GM19397 (cell line): ENCODE measurements at regions not wholly inside any gene's neighbourhood (a gene's known extent, or its start where the extent isn't known, plus 50 kb on each side); places are given as distances from the start of the nearest gene placed in this dataset.

Experiments used
- ATAC-seq: cut with Tn5 transposase; IDR thresholded peaks from one replicate; pipeline ENCODE4 v1.9.1; 2021; ENCODE audit warnings: mild to moderate bottlenecking, moderate library complexity; ENCODE audit not compliant: unreplicated experiment

DNA sequence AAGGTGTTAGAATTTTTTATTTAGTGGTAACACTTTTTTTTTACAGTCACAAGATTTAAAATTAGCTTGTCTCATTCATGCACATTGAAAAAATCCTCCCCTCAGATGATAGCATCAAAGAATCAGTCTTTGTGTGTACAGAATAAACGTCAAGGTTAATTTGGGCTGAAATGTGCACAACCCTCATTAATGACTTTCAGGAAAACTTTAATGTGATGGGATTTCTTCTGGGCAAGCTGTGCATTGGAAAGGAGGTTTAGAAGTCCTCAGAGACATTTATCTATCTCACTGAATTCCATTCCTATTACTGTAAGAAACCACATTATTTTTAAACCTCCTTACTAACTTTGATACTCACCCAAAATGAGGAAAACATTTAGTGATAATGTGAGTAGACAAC, 88.2 kb upstream of the TECRL start:
- no peak for ATAC-seq

DNA sequence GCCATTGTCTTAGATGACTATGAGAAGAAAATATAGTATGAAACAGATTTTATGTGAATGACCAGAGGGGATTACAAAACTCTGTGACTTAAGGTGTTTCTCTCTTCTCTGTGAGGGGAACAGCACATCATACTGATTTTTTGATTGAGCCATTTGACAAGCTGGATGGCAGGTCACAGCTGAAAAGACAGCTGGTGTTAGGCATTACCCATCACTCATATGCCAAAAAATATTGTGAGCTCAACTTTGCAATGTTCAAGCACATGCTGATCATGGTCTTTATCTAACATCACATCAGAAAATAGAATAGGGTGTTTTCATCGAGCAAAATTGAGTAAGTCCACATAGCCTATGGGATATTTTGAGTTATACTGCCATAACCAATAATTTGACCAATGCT, 86.7 kb upstream of the TECRL start:
- ATAC-seq: no peak

DNA sequence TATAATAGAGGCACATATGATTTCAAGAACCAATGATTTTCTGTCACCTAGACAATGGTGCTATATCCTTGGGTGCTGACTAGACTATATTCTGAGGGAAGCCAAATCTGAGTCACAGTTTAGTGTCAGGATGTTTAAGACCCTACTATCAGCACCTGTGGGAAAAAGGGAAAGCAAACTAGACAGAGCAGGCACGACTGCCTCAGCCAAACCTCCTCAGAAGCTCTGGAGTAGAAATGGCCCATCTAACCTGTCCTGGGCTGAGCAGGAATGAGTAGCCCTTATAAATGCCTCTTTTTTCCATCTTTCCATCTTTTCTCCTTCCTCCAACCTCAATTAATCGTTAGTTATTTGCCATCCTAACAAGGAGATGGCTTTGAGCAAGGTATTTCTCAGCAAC, 80.4 kb upstream of the TECRL start:
- no peak for ATAC-seq

DNA sequence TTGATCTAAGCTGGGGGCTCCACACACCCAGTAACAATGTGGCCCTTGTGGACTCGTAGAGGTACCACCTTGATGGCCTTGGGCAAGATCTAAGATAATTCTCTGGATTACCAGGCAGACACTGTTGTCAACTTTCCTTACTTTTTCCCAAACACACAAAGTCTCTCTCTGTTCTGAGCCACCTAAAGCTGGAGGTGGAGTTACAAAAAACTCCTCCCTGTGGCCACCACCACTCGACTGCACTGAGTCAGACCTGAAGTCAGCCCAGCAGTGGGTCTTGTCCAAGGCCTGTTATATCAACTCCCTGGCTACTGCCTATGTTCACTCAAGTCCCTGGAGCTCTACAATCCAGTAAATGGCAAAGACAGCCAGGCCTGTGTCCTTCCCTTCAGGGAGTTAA, 70.1 kb upstream of the TECRL start:
- ATAC-seq: no peak

DNA sequence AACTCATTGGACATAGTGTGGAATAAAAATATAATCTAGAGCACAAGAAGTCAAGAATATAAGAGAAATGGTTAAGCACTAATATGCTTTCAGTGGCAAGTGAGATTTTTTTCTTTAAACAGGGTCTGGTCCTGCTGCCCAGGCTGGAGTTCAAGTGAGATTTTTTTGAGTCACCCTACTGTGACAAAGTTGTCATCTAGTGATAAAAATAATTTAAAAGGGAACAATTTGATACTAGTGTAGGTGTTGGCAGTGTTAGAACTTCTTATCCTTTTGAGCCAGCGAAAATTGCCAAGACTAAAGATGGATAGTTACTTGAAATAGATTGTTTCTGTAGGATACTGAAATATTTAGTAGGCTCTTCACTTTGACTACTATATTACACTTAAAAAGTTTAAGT, 67.9 kb upstream of the TECRL start:
- no peak for ATAC-seq

DNA sequence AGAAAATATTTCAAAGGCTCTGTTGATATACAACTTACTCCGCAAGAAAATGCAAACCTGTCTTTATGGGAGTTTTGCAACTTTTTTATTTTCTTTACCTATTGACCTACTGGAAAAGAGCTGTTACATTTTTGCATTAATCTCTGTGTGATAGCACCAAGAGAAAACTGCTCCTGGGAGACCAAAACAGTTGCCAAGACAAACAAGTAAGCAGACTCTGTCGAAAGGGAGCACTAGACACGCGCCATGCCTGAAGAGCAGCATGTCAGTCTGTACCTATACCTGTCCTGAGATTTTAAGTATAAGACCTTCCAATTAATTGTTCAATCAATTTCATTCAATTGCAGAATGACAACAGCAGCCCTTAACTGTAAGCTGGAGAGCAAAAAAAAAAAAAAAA, 56.0 kb upstream of the TECRL start:
- ATAC-seq: no peak

DNA sequence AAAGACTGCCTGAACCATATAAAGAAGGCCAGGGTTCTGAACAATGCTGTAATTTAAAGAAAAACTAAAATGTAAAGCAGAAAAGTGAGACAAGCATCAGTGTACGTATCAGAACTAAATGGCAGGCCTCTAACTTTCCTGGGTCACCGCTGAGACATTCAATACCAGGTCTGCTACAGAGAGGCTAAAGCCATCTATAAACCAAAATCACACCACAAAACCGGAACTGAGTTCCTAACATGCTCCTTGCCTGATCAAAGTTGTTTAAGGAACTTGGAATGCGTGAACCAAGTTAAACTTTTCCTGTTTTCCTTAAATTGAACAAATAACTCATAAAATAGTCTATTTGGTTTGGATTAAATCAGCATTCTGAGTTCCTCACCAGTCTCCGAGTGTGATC, 55.3 kb upstream of the TECRL start:
- ATAC-seq: no peak
